GM12801 (cell line): ENCODE measurements at regions not wholly inside any gene's neighbourhood (a gene's known extent, or its start where the extent isn't known, plus 50 kb on each side); places are given as distances from the start of the nearest gene placed in this dataset.

Source experiments
- CTCF ChIP-seq: IDR thresholded peaks from one replicate; pipeline ENCODE4 v1.5.1; 2011; ENCODE audit warnings: control low read depth; ENCODE audit not compliant: insufficient read length; ENCODE audit errors: extremely low read depth

DNA sequence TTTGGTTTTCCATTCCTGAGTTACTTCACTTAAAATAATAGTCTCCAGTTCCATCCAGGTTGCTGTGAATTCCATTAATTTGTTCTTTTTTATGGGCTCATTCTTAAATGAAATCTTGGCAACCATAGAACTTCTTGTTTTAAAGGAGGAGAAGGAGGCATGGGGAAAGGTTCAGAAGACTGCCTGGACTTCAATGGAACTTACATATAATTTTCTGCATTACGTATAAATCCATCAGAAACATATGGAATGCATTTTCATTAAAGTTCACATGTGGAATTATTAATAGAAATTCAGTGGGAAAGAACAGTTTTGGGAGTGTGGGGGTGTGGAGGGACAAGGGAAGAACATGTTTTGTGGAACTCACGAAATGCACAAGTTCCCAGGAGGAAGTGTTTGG lies 176.6 kb upstream of the PRKCQ start:
- TF ChIP-seq CTCF: no peak

DNA sequence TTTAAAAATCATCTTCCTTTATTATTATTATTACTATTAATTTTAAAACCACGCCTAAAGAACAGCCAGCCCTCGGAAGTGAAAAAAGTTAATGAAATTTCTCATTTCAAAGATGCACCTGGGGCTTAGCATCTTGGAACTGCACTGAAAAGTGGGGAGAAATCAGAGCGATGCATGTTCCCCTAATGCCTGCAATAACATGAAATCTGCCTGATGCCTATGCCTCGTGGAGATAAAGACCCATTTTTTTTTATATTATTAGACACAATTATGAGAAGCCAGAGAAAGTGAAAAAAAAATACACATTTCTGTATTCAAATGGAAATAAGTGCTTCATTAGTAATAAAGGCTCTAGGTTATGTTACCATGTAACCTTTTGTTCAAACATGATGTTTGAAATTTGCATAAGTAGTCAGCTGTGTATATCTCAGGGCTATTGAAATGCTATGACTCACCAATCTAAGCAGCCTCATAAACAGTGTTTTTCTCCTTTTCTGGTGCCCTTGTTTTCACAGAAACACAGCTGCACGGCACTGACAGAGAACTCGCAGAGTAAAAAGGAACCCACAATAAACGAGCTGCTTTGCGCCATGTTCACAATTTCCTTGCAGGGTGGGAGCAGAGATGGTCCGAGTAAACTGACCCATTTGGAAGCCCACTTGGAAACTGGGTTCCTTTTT lies 175.8 kb upstream of the PRKCQ start:
- no peak for TF ChIP-seq CTCF

DNA sequence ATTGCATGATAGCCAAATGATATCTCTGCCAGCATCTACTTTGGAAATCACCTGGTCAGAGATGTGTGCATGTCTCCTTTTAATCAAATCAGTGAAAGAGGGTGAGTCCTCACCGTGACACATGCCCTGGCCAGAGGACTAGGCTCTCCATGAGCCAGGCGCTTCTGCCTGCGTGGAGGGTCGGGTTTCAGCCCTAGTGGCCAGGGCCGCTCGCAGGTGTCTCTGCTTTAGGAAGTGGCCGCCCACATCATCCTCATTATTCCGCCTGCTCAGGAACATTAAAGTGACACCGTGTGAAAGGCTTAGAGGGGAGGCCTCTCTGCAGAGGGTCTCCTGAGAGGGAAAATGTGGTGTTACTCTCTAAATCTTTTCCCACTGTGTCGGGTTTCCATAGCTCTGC lies 173.6 kb upstream of the PRKCQ start:
- TF ChIP-seq CTCF: no peak

- no peak for TF ChIP-seq CTCF
These were observed 171.3 kb upstream of the PRKCQ start for GRCh38 chr10:6751363-6751762.

- no peak for TF ChIP-seq CTCF
These were observed 169.0 kb upstream of the PRKCQ start for GRCh38 chr10:6748981-6749635.

GRCh38 chr10:6748029-6748428 lies 168.0 kb upstream of the PRKCQ start:
- no peak for TF ChIP-seq CTCF

DNA sequence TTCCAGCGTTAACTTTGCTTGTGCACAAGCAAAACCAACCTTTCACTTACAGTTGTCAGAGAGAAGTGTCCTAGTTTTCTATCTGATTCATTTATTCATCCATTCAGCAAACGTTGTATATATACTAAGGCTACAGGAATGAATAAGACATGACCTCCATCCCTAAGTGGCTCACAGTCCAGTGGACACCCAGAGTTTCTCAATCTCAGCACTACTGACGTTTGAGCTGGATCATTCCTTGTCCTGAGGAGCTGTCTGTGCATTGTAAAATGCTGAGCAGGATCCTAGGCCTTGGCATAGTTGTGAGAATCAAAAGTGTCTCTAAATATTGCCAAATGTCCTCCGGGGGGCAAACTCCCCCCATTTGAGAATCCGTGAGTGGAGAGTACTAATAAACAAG lies 166.7 kb upstream of the PRKCQ start:
- TF ChIP-seq CTCF: no peak
